ENCODE measurements at regions not wholly inside any gene's neighbourhood (a gene's known extent, or its start where the extent isn't known, plus 50 kb on each side); places are given as distances from the start of the nearest gene placed in this dataset.

DNA sequence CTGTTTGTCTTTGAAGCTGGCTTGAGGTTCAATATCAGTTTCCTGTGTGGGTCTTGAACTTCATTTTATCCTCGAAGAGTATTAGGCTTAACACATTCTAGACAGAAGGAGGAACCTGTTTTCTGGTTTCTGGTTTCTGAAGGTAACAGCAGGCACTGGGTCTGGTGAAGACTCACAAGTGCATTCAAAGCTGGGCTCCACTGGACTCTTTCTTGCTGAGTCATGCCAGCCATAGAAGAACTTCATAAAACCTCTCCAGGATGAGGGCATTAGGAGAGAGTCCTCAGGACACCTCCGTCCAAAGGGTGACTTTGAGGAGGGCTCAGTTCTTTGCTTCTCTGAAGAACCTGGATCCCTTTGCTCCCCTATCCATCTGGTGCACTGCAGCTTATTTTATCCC is 668.6 kb upstream of the SLC10A2 start:
- Mint-ChIP-seq H3K27me3 (no peaks in the 10 kb centered on the region), H3K4me3 (no peak overlapping the region), H3K4me1 (no peaks in the 10 kb centered on the region), H3K27ac (no peak overlapping the region), H3K36me3 (ENCODE audit: low read depth) (no peaks in the 10 kb centered on the region), H3K9me3 (peaks cover 2% of the 10 kb centered on the region)
- ChIA-PET POLR2A (no interaction called here), CTCF (no interaction called here)
- DNase-seq: no peak

DNA sequence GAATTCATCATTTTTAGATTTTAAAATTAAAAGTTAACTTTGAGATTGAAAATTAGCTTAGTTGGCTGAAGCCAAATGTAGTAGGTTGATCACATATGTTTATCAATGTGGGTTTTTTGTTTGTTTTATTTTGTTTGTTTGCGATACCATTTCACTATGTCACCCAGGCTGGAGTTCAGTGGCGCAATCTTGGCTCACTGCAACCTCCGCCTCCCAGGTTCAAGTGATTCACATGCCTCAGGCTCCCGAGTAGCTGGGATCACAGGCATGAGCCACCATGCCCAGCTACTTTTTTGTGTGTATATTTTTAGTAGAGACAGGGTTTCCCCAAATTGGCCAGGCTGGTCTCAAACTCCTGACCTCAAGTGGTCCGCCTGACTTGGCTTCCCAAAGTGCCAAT is 665.7 kb upstream of the SLC10A2 start:
- CTCF ChIA-PET: interaction anchor here (0.7 kb wide), 1 partner anchor 377 kb away, joined by 4 read pairs; no protein-coding TSS in a partner anchor
- Mint-ChIP-seq H3K4me3 (no peak overlapping the region), H3K27ac (no peak overlapping the region), H3K9me3 (peaks cover 2% of the 10 kb centered on the region), H3K27me3 (no peaks in the 10 kb centered on the region), H3K36me3 (ENCODE audit: low read depth) (no peaks in the 10 kb centered on the region), H3K4me1 (no peaks in the 10 kb centered on the region)
- no peak for DNase-seq
- POLR2A ChIA-PET: no interaction called here

DNA sequence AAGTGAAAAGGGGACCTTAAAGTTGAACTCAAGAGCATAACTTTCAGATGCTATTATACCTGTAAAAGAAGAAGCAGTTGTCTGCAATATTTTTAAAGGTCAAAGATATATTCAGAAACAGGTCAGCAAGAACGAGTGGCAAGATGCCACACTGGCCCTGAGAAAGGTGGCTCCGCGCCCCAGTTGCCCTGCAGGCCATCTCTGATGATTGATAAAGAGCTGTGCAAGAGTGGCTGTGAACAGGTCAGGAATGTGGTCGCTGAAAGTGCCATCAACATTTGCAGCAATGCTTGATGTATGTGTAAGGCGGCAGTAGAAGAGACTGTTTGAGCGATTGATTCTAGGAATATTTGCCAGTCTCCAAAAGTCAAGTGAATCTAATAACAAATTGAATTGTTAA is 664.2 kb upstream of the SLC10A2 start:
- peaks cover 2% of the 10 kb centered on the region for H3K9me3 Mint-ChIP-seq
- H3K27me3 Mint-ChIP-seq: no peaks in the 10 kb centered on the region
- ChIA-PET POLR2A (no interaction called here), CTCF (no interaction called here)
- H3K36me3 Mint-ChIP-seq (ENCODE audit: low read depth): no peaks in the 10 kb centered on the region
- no peaks in the 10 kb centered on the region for H3K4me1 Mint-ChIP-seq
- no peak overlapping the region for H3K27ac Mint-ChIP-seq
- no peak for DNase-seq
- no peak overlapping the region for H3K4me3 Mint-ChIP-seq

DNA sequence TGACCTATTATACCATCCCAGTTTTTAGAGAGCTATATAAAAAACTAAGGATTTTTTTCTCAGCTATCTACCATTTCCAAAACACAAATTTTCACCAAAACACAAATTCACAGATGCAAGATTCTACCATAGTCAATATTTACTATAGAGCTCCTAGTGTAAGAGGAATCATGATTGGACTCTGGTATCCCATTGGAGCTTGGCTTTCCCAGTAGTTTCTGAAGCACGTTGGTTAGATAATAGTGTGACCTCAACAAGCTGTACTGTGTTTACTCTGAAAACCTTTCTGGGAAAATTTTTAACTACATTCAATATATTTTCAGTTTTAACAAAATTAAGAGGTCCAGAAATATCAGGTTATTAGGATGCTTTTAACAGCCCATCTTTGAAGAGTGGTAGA is 660.6 kb upstream of the SLC10A2 start:
- Mint-ChIP-seq H3K27ac (no peak overlapping the region), H3K9me3 (peaks cover 4% of the 10 kb centered on the region), H3K36me3 (ENCODE audit: low read depth) (no peaks in the 10 kb centered on the region), H3K4me3 (no peak overlapping the region), H3K27me3 (no peaks in the 10 kb centered on the region), H3K4me1 (no peaks in the 10 kb centered on the region)
- ChIA-PET CTCF (no interaction called here), POLR2A (no interaction called here)
- DNase-seq: no peak

DNA sequence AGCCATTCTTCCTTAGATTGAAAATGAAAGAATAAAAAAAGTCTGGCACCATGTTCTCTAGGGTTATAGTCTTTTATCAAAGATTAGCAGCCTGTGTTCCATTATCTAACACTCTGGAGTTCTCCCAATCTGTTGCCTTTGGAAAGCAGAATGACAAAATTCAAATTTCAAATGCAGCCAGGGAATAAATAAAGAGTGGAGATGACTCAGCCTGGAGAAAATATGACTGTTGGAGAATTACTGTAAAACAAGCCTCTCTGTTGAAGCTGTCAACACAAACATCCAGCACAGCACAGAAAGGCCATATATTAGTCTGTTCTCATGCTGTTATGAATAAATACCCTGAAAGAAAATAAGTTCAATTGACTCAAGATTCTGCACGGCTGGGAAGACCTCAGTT is 650.5 kb upstream of the SLC10A2 start:
- ChIA-PET CTCF (no interaction called here), POLR2A (no interaction called here)
- Mint-ChIP-seq H3K27ac (no peak overlapping the region), H3K4me3 (no peak overlapping the region), H3K9me3 (peaks cover 6% of the 10 kb centered on the region), H3K27me3 (no peaks in the 10 kb centered on the region), H3K36me3 (ENCODE audit: low read depth) (no peaks in the 10 kb centered on the region), H3K4me1 (no peaks in the 10 kb centered on the region)
- DNase-seq: no peak

DNA sequence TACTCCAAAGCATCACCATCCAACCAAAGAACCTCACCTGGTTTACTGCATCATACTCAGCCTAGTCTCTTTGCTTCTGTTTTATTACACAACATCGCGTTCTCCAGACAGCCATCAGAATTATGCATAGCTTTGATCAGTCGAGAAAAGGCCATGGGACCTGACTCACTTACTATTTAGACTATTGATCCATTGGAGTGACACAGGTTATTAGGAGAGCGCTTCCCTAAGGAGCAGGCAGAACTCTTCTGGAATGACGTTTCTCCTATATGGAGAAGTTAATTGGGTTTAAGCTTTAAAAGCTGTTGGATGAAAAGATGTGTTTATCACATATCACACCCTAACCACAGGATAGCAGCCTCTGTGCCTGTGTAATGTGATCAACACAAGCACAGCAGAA is 649.1 kb upstream of the SLC10A2 start:
- no peaks in the 10 kb centered on the region for H3K4me1 Mint-ChIP-seq
- H3K9me3 Mint-ChIP-seq: peaks cover 6% of the 10 kb centered on the region
- no peak overlapping the region for H3K4me3 Mint-ChIP-seq
- H3K27me3 Mint-ChIP-seq: no peaks in the 10 kb centered on the region
- POLR2A ChIA-PET: no interaction called here
- CTCF ChIA-PET: no interaction called here
- no peak overlapping the region for H3K27ac Mint-ChIP-seq
- no peak for DNase-seq
- H3K36me3 Mint-ChIP-seq (ENCODE audit: low read depth): no peaks in the 10 kb centered on the region

DNA sequence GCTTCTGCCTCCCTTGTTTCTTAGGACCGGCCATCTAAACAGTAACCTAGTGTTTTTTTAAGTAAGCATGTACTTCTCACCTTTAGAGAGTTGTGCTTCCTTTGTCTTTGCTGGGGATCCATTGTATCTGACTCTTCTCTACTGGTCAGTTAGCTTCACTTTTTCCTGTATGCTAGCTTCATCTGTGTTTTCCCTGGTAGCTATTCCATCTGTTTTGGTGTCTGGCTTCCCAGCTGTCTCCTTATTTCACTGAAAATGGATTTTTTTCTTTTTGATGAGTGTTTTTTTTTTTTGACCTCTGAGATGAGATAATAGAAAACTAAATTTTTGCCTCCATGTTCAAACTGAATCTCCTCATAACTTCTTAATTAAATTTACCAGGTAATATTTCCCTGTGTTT is 637.0 kb upstream of the SLC10A2 start:
- ChIA-PET POLR2A (no interaction called here), CTCF (no interaction called here)
- Mint-ChIP-seq H3K36me3 (ENCODE audit: low read depth) (no peaks in the 10 kb centered on the region), H3K9me3 (peaks cover 4% of the 10 kb centered on the region), H3K27me3 (no peaks in the 10 kb centered on the region), H3K4me1 (no peaks in the 10 kb centered on the region), H3K4me3 (no peak overlapping the region), H3K27ac (no peak overlapping the region)
- no peak for DNase-seq

DNA sequence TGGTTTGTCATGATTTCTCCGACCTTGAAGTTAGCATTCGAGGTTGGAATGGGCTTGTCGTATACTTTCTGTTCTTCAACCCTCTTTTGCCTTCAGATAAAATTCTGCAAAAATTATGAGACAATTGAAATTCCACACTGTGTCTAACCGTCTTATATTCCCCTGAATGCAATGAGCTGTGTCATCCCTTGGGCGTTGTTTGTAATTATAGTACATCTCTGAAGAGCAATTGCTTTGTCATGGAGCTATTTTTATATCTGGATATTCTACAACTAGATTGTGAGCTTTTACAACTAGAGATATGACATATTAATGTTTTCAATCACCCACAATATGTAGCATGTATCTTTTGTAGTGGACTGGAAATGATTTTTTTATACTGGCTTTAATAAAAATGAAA is 631.8 kb upstream of the SLC10A2 start:
- H3K4me3 Mint-ChIP-seq: no peak overlapping the region

DNA sequence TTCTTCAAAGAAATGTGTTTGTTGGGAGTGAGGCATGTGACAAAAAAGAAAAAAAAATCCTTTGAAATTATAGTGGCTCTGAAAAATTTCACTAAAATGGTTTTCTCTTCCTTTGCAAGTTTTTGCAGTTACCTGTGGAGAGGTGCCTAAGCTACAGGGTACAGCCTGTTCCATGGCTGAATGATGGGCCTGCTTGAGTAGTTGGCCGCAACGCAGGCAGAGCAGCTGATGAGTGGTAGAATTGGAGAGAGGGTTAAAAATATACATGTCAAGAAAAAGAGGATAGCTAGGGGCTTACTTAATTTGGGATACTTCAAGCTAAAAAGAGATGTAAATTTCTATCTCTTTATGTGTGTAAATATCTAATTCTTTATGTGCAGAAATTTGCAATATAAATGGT is 629.1 kb upstream of the SLC10A2 start:
- H3K4me3 Mint-ChIP-seq: no peak overlapping the region
- DNase-seq: no peak
- H3K36me3 Mint-ChIP-seq (ENCODE audit: low read depth): no peaks in the 10 kb centered on the region
- no peaks in the 10 kb centered on the region for H3K4me1 Mint-ChIP-seq
- no peak overlapping the region for H3K27ac Mint-ChIP-seq
- POLR2A ChIA-PET: no interaction called here
- CTCF ChIA-PET: no interaction called here
- H3K27me3 Mint-ChIP-seq: no peaks in the 10 kb centered on the region
- peaks cover 6% of the 10 kb centered on the region for H3K9me3 Mint-ChIP-seq

More for the DNA sequence above, 631.8 kb upstream of the SLC10A2 start:
- Mint-ChIP-seq H3K4me1 (no peaks in the 10 kb centered on the region), H3K36me3 (ENCODE audit: low read depth) (no peaks in the 10 kb centered on the region), H3K9me3 (peaks cover 6% of the 10 kb centered on the region), H3K27me3 (no peaks in the 10 kb centered on the region), H3K27ac (no peak overlapping the region)
- DNase-seq: no peak
- ChIA-PET CTCF (no interaction called here), POLR2A (no interaction called here)

DNA sequence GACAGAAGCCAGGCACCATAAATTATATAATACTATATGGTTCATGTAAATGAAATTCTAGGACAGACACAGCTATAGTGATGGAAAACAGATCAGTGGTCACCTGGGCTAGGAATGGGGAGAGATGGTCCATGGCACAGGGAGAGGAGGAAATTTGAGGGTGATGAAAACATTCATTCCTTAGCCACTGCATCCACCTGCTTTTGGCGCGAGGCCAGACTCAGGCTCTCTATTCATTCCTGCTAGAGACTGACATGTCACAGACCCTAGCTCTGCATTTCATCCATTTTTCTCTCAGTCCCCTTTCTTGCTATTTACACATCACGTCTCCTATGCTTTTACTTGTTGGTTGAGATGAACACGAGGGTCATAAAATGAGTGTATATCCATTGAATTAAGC is 628.3 kb upstream of the SLC10A2 start:
- Mint-ChIP-seq H3K27me3 (no peaks in the 10 kb centered on the region), H3K36me3 (ENCODE audit: low read depth) (no peaks in the 10 kb centered on the region), H3K4me1 (no peaks in the 10 kb centered on the region), H3K9me3 (peaks cover 6% of the 10 kb centered on the region), H3K27ac (no peak overlapping the region), H3K4me3 (no peak overlapping the region)
- ChIA-PET CTCF (no interaction called here), POLR2A (no interaction called here)
- no peak for DNase-seq

DNA sequence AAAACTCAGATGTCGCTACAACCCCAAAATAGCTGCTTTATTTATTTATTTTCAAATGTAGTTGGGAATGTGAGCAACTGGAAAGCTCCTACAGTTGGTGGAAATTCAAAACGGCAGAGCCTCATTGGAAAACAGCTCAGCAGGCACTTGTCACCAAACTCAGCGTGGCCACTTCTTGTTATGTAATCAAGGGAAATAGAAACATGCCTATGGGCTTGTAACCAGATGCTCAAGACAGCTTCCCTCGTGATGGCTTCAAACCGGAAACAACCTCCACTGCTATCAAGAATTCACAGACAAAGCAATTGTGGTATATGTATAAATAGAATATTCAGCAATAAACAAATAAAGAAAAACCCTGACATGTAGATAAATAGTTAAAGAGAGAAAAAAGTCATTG is 627.8 kb upstream of the SLC10A2 start:
- no peak for DNase-seq
- CTCF ChIA-PET: no interaction called here
- POLR2A ChIA-PET: no interaction called here
- H3K27ac Mint-ChIP-seq: no peak overlapping the region
- H3K4me1 Mint-ChIP-seq: no peaks in the 10 kb centered on the region
- H3K4me3 Mint-ChIP-seq: no peak overlapping the region
- no peaks in the 10 kb centered on the region for H3K36me3 Mint-ChIP-seq (ENCODE audit: low read depth)
- no peaks in the 10 kb centered on the region for H3K27me3 Mint-ChIP-seq
- peaks cover 6% of the 10 kb centered on the region for H3K9me3 Mint-ChIP-seq

DNA sequence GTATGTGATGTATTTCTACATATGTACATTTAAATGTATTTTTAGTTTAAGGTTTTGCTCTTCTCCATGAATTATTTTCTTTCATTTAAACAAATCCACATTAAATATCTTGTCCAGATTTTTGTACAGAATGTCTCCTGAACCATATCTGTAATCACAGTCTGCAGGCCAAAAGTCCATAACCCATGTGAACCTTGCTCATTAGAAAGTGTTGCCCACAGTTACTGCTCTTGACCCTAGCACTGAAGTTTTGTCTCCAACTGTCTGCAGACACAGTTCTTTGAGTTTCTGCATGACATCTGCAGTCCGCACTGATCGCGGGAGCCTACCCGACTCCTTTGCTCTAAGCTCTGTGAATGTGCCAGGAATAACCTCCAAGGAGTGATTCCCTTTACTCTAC is 626.2 kb upstream of the SLC10A2 start:
- Mint-ChIP-seq H3K27ac (no peak overlapping the region), H3K36me3 (ENCODE audit: low read depth) (no peaks in the 10 kb centered on the region), H3K4me3 (no peak overlapping the region), H3K4me1 (no peaks in the 10 kb centered on the region), H3K27me3 (no peaks in the 10 kb centered on the region), H3K9me3 (peaks cover 2% of the 10 kb centered on the region)
- CTCF ChIA-PET: interaction anchor here (0.6 kb wide), 1 partner anchor 420 kb away, joined by 3 read pairs; no protein-coding TSS in a partner anchor
- POLR2A ChIA-PET: no interaction called here
- DNase-seq: no peak

DNA sequence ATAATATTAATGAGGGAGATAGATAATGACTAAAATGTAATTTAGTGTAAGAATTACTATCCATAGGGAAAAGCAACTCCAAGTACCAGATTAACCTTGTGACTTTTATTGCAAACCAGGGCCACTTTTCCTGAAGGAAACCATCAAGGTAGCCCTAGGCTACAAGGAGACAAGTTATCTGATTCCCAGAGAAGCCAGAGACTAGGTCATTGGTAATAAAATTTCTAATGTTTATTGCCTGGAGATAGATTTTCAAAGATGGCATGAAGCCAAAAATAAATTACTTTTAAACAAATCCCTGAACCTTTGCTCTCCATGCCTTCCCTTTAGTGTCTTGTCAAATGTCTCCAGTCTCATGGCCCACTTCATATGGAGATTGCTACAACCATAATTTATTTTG is 610.1 kb upstream of the SLC10A2 start:
- POLR2A ChIA-PET: no interaction called here
- H3K27me3 Mint-ChIP-seq: no peaks in the 10 kb centered on the region
- peaks cover 11% of the 10 kb centered on the region for H3K9me3 Mint-ChIP-seq
- no peak for DNase-seq
- no peaks in the 10 kb centered on the region for H3K36me3 Mint-ChIP-seq (ENCODE audit: low read depth)
- H3K4me3 Mint-ChIP-seq: no peak overlapping the region
- H3K4me1 Mint-ChIP-seq: no peaks in the 10 kb centered on the region
- no peak overlapping the region for H3K27ac Mint-ChIP-seq
- CTCF ChIA-PET: no interaction called here

DNA sequence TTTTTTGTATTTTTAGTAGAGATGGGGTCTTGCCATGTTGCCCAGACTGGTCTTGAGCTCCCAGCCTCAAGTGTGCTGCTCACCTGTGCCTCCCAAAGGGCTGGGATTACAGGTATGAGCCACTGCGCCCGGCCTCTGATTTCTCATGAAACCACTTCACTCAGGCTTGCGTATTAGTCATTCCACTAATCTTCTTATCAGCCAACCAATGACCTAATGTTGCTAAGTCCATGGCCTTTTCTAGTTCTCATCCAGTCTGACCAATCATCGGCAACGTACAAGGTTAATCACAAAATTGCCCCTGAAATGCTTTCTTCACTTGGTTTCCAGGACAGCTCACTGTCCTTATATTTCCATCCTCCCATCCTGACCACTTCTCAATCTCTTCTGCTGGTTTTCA is 605.3 kb upstream of the SLC10A2 start:
- peaks cover 11% of the 10 kb centered on the region for H3K9me3 Mint-ChIP-seq
- H3K27me3 Mint-ChIP-seq: no peaks in the 10 kb centered on the region
- no peaks in the 10 kb centered on the region for H3K36me3 Mint-ChIP-seq (ENCODE audit: low read depth)
- H3K4me1 Mint-ChIP-seq: no peaks in the 10 kb centered on the region
- ChIA-PET CTCF (no interaction called here), POLR2A (no interaction called here)
- DNase-seq: no peak
- no peak overlapping the region for H3K4me3 Mint-ChIP-seq
- H3K27ac Mint-ChIP-seq: no peak overlapping the region

DNA sequence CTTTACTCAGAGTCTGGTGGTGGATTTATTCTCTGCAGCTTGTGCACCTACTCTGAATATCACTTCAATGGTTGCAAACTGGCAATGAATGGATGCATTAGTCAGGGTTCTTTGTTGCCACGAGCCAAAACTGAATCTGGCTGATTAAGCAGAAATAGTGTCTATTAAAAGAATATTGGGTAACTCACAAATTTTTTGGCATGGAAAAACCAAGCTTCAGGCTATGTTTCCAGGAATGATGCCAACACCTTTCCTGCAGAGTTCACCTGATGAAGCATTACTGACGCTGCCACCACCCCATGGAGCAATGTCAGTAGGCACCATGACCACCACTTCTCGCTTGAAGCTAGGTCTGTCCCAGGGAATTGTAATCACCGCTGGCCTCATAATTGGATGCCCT is 597.8 kb upstream of the SLC10A2 start:
- H3K4me1 Mint-ChIP-seq: no peaks in the 10 kb centered on the region
- H3K36me3 Mint-ChIP-seq (ENCODE audit: low read depth): no peaks in the 10 kb centered on the region
- H3K27me3 Mint-ChIP-seq: no peaks in the 10 kb centered on the region
- no peak overlapping the region for H3K4me3 Mint-ChIP-seq
- POLR2A ChIA-PET: no interaction called here
- H3K27ac Mint-ChIP-seq: no peak overlapping the region
- no peaks in the 10 kb centered on the region for H3K9me3 Mint-ChIP-seq
- DNase-seq: no peak
- CTCF ChIA-PET: no interaction called here
